Trophoblast cell (in vitro differentiated cells and primary cell): ENCODE measurements at regions not wholly inside any gene's neighbourhood (a gene's known extent, or its start where the extent isn't known, plus 50 kb on each side); places are given as distances from the start of the nearest gene placed in this dataset.

Experiments
- DNase-seq, 2 donors: peaks; one replicate each; pipeline ENCODE4 v3.0.0-alpha.2; 2016
- H2AFZ ChIP-seq: 2 replicates; pipeline ENCODE4 v1.6.1; 2013; ENCODE audit warnings: low read length, moderate library complexity, mild to moderate bottlenecking; ENCODE audit not compliant: insufficient read depth, poor library complexity
- H2AK5ac ChIP-seq: 2 replicates; pipeline ENCODE4 v1.6.1; 2013; ENCODE audit warnings: mild to moderate bottlenecking, low read length
- H2BK120ac ChIP-seq: 2 replicates; pipeline ENCODE4 v1.6.1; 2013; ENCODE audit warnings: low read length, mild to moderate bottlenecking, moderate library complexity; ENCODE audit not compliant: insufficient read depth, poor library complexity
- H2BK12ac ChIP-seq: 2 replicates; pipeline ENCODE4 v1.6.1; 2013; ENCODE audit warnings: mild to moderate bottlenecking, low read length, moderate library complexity
- H2BK5ac ChIP-seq: 2 replicates; pipeline ENCODE4 v1.6.1; 2013; ENCODE audit warnings: low read length, low read depth, moderate library complexity, mild to moderate bottlenecking; ENCODE audit not compliant: poor library complexity
- H3K14ac ChIP-seq: 2 replicates; pipeline ENCODE4 v1.6.1; 2013; ENCODE audit warnings: mild to moderate bottlenecking, low read length
- H3K18ac ChIP-seq: 2 replicates; pipeline ENCODE4 v1.6.1; 2013; ENCODE audit warnings: mild to moderate bottlenecking, low read length
- H3K23ac ChIP-seq: 2 replicates; pipeline ENCODE4 v1.6.1; 2013; ENCODE audit warnings: low read length
- H3K27ac ChIP-seq: 2 replicates; pipeline ENCODE4 v1.5.1; 2013; ENCODE audit warnings: low read depth, mild to moderate bottlenecking, inconsistent platforms, low read length, moderate library complexity
- H3K27me3 ChIP-seq: 2 replicates; pipeline ENCODE4 v1.6.1; 2013; ENCODE audit warnings: inconsistent platforms, mild to moderate bottlenecking, low read length, moderate library complexity; ENCODE audit not compliant: insufficient read depth
- H3K36me3 ChIP-seq, 2 experiments: 1 replicate in 1 of 2; 2 replicates in 1 of 2; pipeline ENCODE4 v1.6.1; 2013; ENCODE audit warnings: low read length in 2 of 2, mild to moderate bottlenecking in 2 of 2, moderate library complexity in 1 of 2; ENCODE audit not compliant: insufficient read depth in 2 of 2, control insufficient read depth in 1 of 2
- H3K4ac ChIP-seq: 2 replicates; pipeline ENCODE4 v1.6.1; 2013; ENCODE audit warnings: low read depth, mild to moderate bottlenecking, low read length, moderate library complexity
- H3K4me1 ChIP-seq, 2 experiments: 1 replicate in 1 of 2; 2 replicates in 1 of 2; pipeline ENCODE4 v1.6.1; 2013; ENCODE audit warnings: low read length in 2 of 2, mild to moderate bottlenecking in 2 of 2, moderate library complexity in 1 of 2; ENCODE audit not compliant: insufficient read depth in 2 of 2, control insufficient read depth in 1 of 2
- H3K4me2 ChIP-seq: 2 replicates; pipeline ENCODE4 v1.6.1; 2013; ENCODE audit warnings: inconsistent platforms, mild to moderate bottlenecking, low read length, moderate library complexity
- H3K4me3 ChIP-seq: 2 replicates; pipeline ENCODE4 v1.5.1; 2013; ENCODE audit warnings: mild to moderate bottlenecking, low read depth, low read length, inconsistent platforms
- H3K79me1 ChIP-seq: one replicate; pipeline ENCODE4 v1.6.1; 2013; ENCODE audit warnings: low read length
- H3K79me2 ChIP-seq: 2 replicates; pipeline ENCODE4 v1.6.1; 2013; ENCODE audit warnings: low read length, mild to moderate bottlenecking; ENCODE audit not compliant: control insufficient read depth, insufficient read depth, poor library complexity
- H3K9ac ChIP-seq: 2 replicates; pipeline ENCODE4 v1.6.1; 2013; ENCODE audit warnings: mild to moderate bottlenecking, low read length
- H3K9me3 ChIP-seq: 2 replicates; pipeline ENCODE4 v1.6.1; 2013; ENCODE audit warnings: low read depth, mild to moderate bottlenecking, control low read depth, inconsistent platforms, low read length; ENCODE audit not compliant: insufficient read depth
- H4K12ac ChIP-seq: 2 replicates; pipeline ENCODE4 v1.6.1; 2013; ENCODE audit warnings: low read depth, mild to moderate bottlenecking, low read length, moderate library complexity
- H4K8ac ChIP-seq: 2 replicates; pipeline ENCODE4 v1.6.1; 2013; ENCODE audit warnings: low read depth, mild to moderate bottlenecking, low read length, moderate library complexity
- H4K91ac ChIP-seq: one replicate; pipeline ENCODE4 v1.6.1; 2013; ENCODE audit warnings: low read depth, mild to moderate bottlenecking, low read length, moderate library complexity
- WGBS: extraction: QIAGEN DNeasy Blood & Tissue Kit; methylation state at CpG from one replicate; pipeline ENCODE4 v1.1.7; 2013; ENCODE audit warnings: missing lambda C conversion rate; ENCODE audit not compliant: insufficient read length, insufficient coverage; ENCODE audit errors: extremely low coverage; 5-methylcytosine and 5-hydroxymethylcytosine counted together

- Histone ChIP-seq H2BK120ac (no peak overlapping the region), H3K4me2 (no peak overlapping the region), H4K12ac (no peak overlapping the region), H3K23ac (no peak overlapping the region), H3K18ac (no peak overlapping the region), H4K91ac (no peak overlapping the region), H3K36me3 (no peaks in the 10 kb centered on the region), H3K79me1 (no peaks in the 10 kb centered on the region), H3K4me3 (no peak overlapping the region), H2AFZ (no peak overlapping the region), H3K9ac (no peak overlapping the region), H3K14ac (no peak overlapping the region), H4K8ac (no peak overlapping the region), H2AK5ac (no peak overlapping the region), H3K27ac (no peak overlapping the region), H2BK5ac (no peak overlapping the region), H3K27me3 (no peaks in the 10 kb centered on the region), H3K4me1 (no peaks in the 10 kb centered on the region), H2BK12ac (no peak overlapping the region), H3K4ac (no peak overlapping the region), H3K9me3 (no peaks in the 10 kb centered on the region), H3K79me2 (no peaks in the 10 kb centered on the region)
- no peak for DNase-seq
- no CpG with 5 or more reads among the region's 2 CpGs for WGBS
These were observed 185.3 kb downstream of the PCSK1 start for GRCh38 chr5:96247708-96248107.

- no peaks in the 10 kb centered on the region for H3K36me3 ChIP-seq
- no peak overlapping the region for H3K27ac ChIP-seq
- no peaks in the 10 kb centered on the region for H3K79me1 ChIP-seq
- no peak overlapping the region for H3K4ac ChIP-seq
- H2BK12ac ChIP-seq = no peak overlapping the region
- no CpG with 5 or more reads among the region's 4 CpGs for WGBS
- no peak overlapping the region for H2AFZ ChIP-seq
- DNase-seq = no peak
- H3K4me2 ChIP-seq = no peak overlapping the region
- no peaks in the 10 kb centered on the region for H3K9me3 ChIP-seq
- H2BK5ac ChIP-seq = no peak overlapping the region
- H3K23ac ChIP-seq = no peak overlapping the region
- H3K9ac ChIP-seq = peak overlapping the region; percentile 35
- no peak overlapping the region for H2BK120ac ChIP-seq
- no peaks in the 10 kb centered on the region for H3K4me1 ChIP-seq
- no peak overlapping the region for H3K14ac ChIP-seq
- H3K79me2 ChIP-seq = no peaks in the 10 kb centered on the region
- no peak overlapping the region for H4K91ac ChIP-seq
- H2AK5ac ChIP-seq = no peak overlapping the region
- no peak overlapping the region for H3K18ac ChIP-seq
- H3K27me3 ChIP-seq = no peaks in the 10 kb centered on the region
- H4K8ac ChIP-seq = no peak overlapping the region
- H4K12ac ChIP-seq = no peak overlapping the region
- no peak overlapping the region for H3K4me3 ChIP-seq
These were observed 185.8 kb downstream of the PCSK1 start for GRCh38 chr5:96247097-96247701.

- WGBS = no CpG with 5 or more reads among the region's 4 CpGs
- no peak overlapping the region for H3K27ac ChIP-seq
- no peak overlapping the region for H2AK5ac ChIP-seq
- no peaks in the 10 kb centered on the region for H3K36me3 ChIP-seq
- no peaks in the 10 kb centered on the region for H3K27me3 ChIP-seq
- no peak overlapping the region for H4K91ac ChIP-seq
- H3K9ac ChIP-seq = no peak overlapping the region
- no peaks in the 10 kb centered on the region for H3K79me1 ChIP-seq
- no peak for DNase-seq
- no peaks in the 10 kb centered on the region for H3K4me1 ChIP-seq
- no peak overlapping the region for H3K14ac ChIP-seq
- H2AFZ ChIP-seq = no peak overlapping the region
- H3K4ac ChIP-seq = no peak overlapping the region
- no peak overlapping the region for H3K4me2 ChIP-seq
- no peak overlapping the region for H2BK120ac ChIP-seq
- no peak overlapping the region for H2BK12ac ChIP-seq
- H3K23ac ChIP-seq = no peak overlapping the region
- no peak overlapping the region for H4K8ac ChIP-seq
- no peak overlapping the region for H4K12ac ChIP-seq
- no peak overlapping the region for H3K18ac ChIP-seq
- no peaks in the 10 kb centered on the region for H3K9me3 ChIP-seq
- H3K4me3 ChIP-seq = no peak overlapping the region
- no peak overlapping the region for H2BK5ac ChIP-seq
- no peaks in the 10 kb centered on the region for H3K79me2 ChIP-seq
These were observed 187.6 kb downstream of the PCSK1 start for GRCh38 chr5:96245140-96246091.

GRCh38 chr5:96244696-96245095 lies 188.4 kb downstream of the PCSK1 start:
- Histone ChIP-seq H4K8ac (no peak overlapping the region), H3K4me2 (no peak overlapping the region), H3K79me1 (no peaks in the 10 kb centered on the region), H3K18ac (no peak overlapping the region), H3K14ac (no peak overlapping the region), H3K23ac (no peak overlapping the region), H2AK5ac (no peak overlapping the region), H3K27me3 (no peaks in the 10 kb centered on the region), H3K36me3 (no peaks in the 10 kb centered on the region), H3K27ac (no peak overlapping the region), H3K9me3 (no peaks in the 10 kb centered on the region), H2BK5ac (no peak overlapping the region), H2BK12ac (no peak overlapping the region), H3K4me1 (no peaks in the 10 kb centered on the region), H3K9ac (no peak overlapping the region), H2BK120ac (no peak overlapping the region), H3K4ac (no peak overlapping the region), H4K12ac (no peak overlapping the region), H3K79me2 (no peaks in the 10 kb centered on the region), H2AFZ (no peak overlapping the region), H4K91ac (no peak overlapping the region), H3K4me3 (no peak overlapping the region)
- DNase-seq = peak in 1 of 2 donors; percentile 55
- 100% methylated on average over 1 of the region's 2 CpGs for WGBS
